HL-60 (cell line): ENCODE measurements at regions not wholly inside any gene's neighbourhood (a gene's known extent, or its start where the extent isn't known, plus 50 kb on each side); places are given as distances from the start of the nearest gene placed in this dataset.

Experiments used
- DNase-seq, 2 experiments: peaks; one replicate each; pipeline ENCODE4 v3.0.0-alpha.2; 2010 to 2020; ENCODE audit warnings: low read depth in 1 of 2, low spot score in 1 of 2
- H3K27ac ChIP-seq: fragments of 250-450 bp; sonication (Bioruptor Pico); replicated peaks from 2 replicates; pipeline ENCODE4 v1.5.1; 2020; ENCODE audit warnings: mild to moderate bottlenecking, moderate library complexity
- H3K27me3 ChIP-seq: fragments of 250-450 bp; sonication (Bioruptor Pico); 2 replicates; pipeline ENCODE4 v1.5.1; 2021; ENCODE audit warnings: mild to moderate bottlenecking, moderate library complexity; ENCODE audit not compliant: insufficient read depth, poor library complexity, severe bottlenecking
- H3K4me3 ChIP-seq: replicated peaks from 2 replicates; pipeline ENCODE4 v1.5.1; 2011; ENCODE audit warnings: mild to moderate bottlenecking, control low read depth, low read length; ENCODE audit not compliant: insufficient read depth
- GABPA ChIP-seq: IDR thresholded peaks from 2 replicates; pipeline ENCODE4 v1.6.1; 2012; ENCODE audit warnings: low read depth
- POLR2AphosphoS5 ChIP-seq: IDR thresholded peaks from 2 replicates; pipeline ENCODE4 v1.6.1; 2012; ENCODE audit warnings: low read depth
- REST ChIP-seq: IDR thresholded peaks from 2 replicates; pipeline ENCODE4 v1.6.1; 2012; ENCODE audit warnings: low read depth; ENCODE audit not compliant: insufficient replicate concordance
- SPI1 ChIP-seq: IDR thresholded peaks from 2 replicates; pipeline ENCODE4 v1.6.1; 2012; ENCODE audit warnings: low read depth, mild to moderate bottlenecking, borderline replicate concordance
- TF ChIP-seq, protein P1 (sequence below): IDR thresholded peaks from one replicate; pipeline ENCODE4 v1.5.1; 2011; ENCODE audit warnings: low read length, control low read depth, inconsistent platforms; ENCODE audit not compliant: insufficient read depth

- Histone ChIP-seq H3K27ac (no peak overlapping the region), H3K27me3 (no peaks in the 10 kb centered on the region), H3K4me3 (no peak overlapping the region)
- DNase-seq = no peak
- TF ChIP-seq, protein P1, sequence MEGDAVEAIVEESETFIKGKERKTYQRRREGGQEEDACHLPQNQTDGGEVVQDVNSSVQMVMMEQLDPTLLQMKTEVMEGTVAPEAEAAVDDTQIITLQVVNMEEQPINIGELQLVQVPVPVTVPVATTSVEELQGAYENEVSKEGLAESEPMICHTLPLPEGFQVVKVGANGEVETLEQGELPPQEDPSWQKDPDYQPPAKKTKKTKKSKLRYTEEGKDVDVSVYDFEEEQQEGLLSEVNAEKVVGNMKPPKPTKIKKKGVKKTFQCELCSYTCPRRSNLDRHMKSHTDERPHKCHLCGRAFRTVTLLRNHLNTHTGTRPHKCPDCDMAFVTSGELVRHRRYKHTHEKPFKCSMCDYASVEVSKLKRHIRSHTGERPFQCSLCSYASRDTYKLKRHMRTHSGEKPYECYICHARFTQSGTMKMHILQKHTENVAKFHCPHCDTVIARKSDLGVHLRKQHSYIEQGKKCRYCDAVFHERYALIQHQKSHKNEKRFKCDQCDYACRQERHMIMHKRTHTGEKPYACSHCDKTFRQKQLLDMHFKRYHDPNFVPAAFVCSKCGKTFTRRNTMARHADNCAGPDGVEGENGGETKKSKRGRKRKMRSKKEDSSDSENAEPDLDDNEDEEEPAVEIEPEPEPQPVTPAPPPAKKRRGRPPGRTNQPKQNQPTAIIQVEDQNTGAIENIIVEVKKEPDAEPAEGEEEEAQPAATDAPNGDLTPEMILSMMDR = no peak
- TF ChIP-seq SPI1 (no peak), GABPA (no peak), POLR2AphosphoS5 (no peak), REST (no peak)
These were observed 615.9 kb downstream of the CHSY3 start for GRCh38 chr5:130520211-130520610.

DNA sequence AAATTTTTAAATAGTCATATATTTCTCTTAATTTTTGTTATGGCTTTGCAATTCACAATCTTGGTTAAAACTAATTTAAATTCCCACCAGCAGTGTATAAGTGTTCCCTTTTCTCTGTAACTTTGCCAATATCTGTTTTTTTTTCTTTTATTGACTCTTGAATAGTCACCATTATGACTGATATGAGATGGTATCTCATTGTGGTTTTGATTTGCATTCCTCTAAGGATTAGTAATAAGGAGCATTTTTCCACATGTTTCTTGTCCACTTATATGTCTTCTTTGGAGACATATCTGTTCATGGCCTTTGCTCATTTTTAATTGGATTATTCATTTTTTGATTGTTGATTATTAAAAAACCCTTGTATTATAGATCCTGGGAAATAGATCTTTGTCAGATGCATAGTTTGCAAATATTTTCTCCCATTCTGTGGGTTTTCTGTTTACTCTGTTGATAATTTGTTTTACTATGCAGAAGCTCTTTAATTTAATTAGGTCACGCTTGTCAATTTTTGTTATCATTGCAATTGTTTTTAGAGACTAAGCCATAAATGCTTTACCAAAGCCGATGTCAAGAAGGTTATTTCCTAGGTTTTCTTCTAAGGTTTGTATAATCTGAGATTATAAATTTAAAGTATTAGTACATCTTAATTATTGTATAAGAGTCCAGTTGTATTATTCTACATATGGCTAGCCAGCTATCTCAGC, 610.9 kb downstream of the CHSY3 start:
- DNase-seq = no peak
- H3K4me3 ChIP-seq = no peak overlapping the region
- TF ChIP-seq REST (no peak), GABPA (no peak), POLR2AphosphoS5 (no peak), SPI1 (no peak)
- TF ChIP-seq, protein P1 = no peak
- no peaks in the 10 kb centered on the region for H3K27me3 ChIP-seq
- no peak overlapping the region for H3K27ac ChIP-seq

- no peaks in the 10 kb centered on the region for H3K27me3 ChIP-seq
- TF ChIP-seq REST = no peak
- no peak for TF ChIP-seq GABPA
- no peak for TF ChIP-seq POLR2AphosphoS5
- no peak for TF ChIP-seq SPI1
- TF ChIP-seq, protein P1 = no peak
- no peak overlapping the region for H3K27ac ChIP-seq
- H3K4me3 ChIP-seq = no peak overlapping the region
- DNase-seq = no peak
These were observed 598.4 kb downstream of the CHSY3 start for GRCh38 chr5:130502702-130503101.
